Neural crest cell (in vitro differentiated cells): ENCODE measurements at regions not wholly inside any gene's neighbourhood (a gene's known extent, or its start where the extent isn't known, plus 50 kb on each side); places are given as distances from the start of the nearest gene placed in this dataset.
A peak's percentile ranks its signal among the peaks of the same experiment; 100 is the strongest.

ENCODE experiments used
- DNase-seq: peaks from one replicate; pipeline ENCODE4 v3.0.0; 2021; ENCODE audit warnings: low read depth, mixed read lengths, low spot score
- H3K27ac Mint-ChIP-seq: one replicate; pipeline ENCODE4 v1.8.0; 2021; ENCODE audit warnings: mild to moderate bottlenecking, mixed read lengths; ENCODE audit not compliant: unreplicated experiment
- H3K27me3 Mint-ChIP-seq: 2 replicates; pipeline ENCODE4 v1.8.0; 2021; ENCODE audit warnings: low read depth, mild to moderate bottlenecking, mixed read lengths
- H3K36me3 Mint-ChIP-seq: 2 replicates; pipeline ENCODE4 v1.8.0; 2021; ENCODE audit warnings: low read depth, mild to moderate bottlenecking, mixed read lengths
- H3K4me1 Mint-ChIP-seq: 2 replicates; pipeline ENCODE4 v1.8.0; 2021; ENCODE audit warnings: mixed read lengths
- H3K4me3 Mint-ChIP-seq: one replicate; pipeline ENCODE4 v1.8.0; 2021; ENCODE audit warnings: mild to moderate bottlenecking, mixed read lengths
- H3K9me3 Mint-ChIP-seq: 2 replicates; pipeline ENCODE4 v1.8.0; 2021; ENCODE audit warnings: mixed read lengths
- CTCF ChIP-seq: fragments of 200-600 bp; sonication (generic); conservative IDR thresholded peaks from 2 replicates; pipeline ENCODE4 v1.5.0; 2021; ENCODE audit warnings: antibody characterized with exemption, mild to moderate bottlenecking

DNA sequence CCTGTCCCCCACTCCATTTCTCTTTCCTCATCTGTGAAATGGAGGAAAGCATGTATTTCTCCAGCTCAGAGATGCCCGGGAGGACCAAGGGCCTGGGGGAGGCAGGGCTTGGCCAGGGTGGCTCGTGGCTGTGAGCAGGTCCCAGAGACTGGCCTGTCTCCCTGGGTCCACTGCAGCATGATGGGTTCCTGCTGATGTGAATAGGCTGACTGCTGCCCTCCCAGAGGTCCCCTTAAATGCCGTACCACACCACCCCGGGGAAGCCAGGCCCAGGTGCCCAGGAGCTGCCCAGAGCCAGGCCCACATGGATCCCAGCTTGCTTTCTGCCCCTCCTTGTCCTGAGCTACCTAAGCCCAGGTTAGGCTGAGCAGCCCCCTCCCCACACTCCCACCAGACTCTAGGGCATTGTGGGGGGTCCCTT, 158.2 kb upstream of the C14orf180 start:
- Mint-ChIP-seq H3K4me1 (peaks cover 22% of the 10 kb centered on the region), H3K27me3 (no peaks in the 10 kb centered on the region), H3K4me3 (no peak overlapping the region), H3K36me3 (no peaks in the 10 kb centered on the region), H3K9me3 (no peaks in the 10 kb centered on the region), H3K27ac (no peak overlapping the region)
- TF ChIP-seq CTCF = no peak
- DNase-seq = no peak

- H3K4me3 Mint-ChIP-seq = no peak overlapping the region
- TF ChIP-seq CTCF = no peak
- H3K36me3 Mint-ChIP-seq = no peaks in the 10 kb centered on the region
- no peak for DNase-seq
- no peaks in the 10 kb centered on the region for H3K9me3 Mint-ChIP-seq
- peaks cover 22% of the 10 kb centered on the region for H3K4me1 Mint-ChIP-seq
- peak overlapping the region; percentile 92 for H3K27ac Mint-ChIP-seq
- no peaks in the 10 kb centered on the region for H3K27me3 Mint-ChIP-seq
Observed at GRCh38 chr14:104421892-104422828, 157.4 kb upstream of the C14orf180 start.

- Mint-ChIP-seq H3K4me1 (peaks cover 22% of the 10 kb centered on the region), H3K27me3 (no peaks in the 10 kb centered on the region), H3K9me3 (no peaks in the 10 kb centered on the region), H3K4me3 (no peak overlapping the region), H3K36me3 (no peaks in the 10 kb centered on the region), H3K27ac (no peak overlapping the region)
- no peak for TF ChIP-seq CTCF
- DNase-seq = no peak
Observed at GRCh38 chr14:104422837-104423681, 156.5 kb upstream of the C14orf180 start.

DNA sequence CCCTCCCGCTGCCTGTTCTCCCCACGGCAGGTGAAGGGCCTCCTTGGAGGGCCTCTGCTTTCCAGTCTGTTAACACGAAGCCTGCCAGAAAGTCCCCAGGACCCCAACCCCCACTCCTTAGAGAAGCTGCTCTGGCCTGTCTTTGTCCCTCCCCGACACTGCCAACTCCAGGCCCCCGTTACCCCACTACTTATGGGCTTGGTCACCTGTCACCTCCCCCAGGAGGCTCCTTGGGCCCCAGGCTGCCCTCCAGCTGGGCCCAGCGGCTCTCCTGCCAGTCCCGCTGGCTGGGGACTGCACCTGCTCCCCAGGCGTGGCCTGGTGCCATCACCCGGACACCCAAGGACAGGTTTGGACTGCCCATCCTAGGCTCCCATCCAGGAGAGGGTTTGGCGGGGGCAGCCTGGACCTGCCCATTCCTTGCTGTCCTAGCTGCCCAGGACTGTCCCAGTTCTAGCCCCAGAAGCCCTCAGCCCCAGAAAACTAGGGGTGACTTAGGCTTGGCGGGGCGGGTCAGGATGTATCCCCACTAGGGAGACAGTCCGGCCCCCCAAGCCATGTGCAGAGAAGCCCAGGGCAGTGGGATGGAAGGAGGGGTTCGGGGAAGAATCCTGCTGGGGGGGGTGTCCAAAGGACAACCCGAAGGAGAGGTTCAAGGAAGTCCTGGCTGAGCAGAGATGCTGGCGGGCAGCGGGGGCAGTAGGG, 155.7 kb upstream of the C14orf180 start:
- no peak overlapping the region for H3K4me3 Mint-ChIP-seq
- no peaks in the 10 kb centered on the region for H3K27me3 Mint-ChIP-seq
- no peaks in the 10 kb centered on the region for H3K9me3 Mint-ChIP-seq
- no peaks in the 10 kb centered on the region for H3K36me3 Mint-ChIP-seq
- no peak overlapping the region for H3K27ac Mint-ChIP-seq
- peaks cover 21% of the 10 kb centered on the region for H3K4me1 Mint-ChIP-seq
- no peak for TF ChIP-seq CTCF
- no peak for DNase-seq

- Mint-ChIP-seq H3K4me3 (no peak overlapping the region), H3K27ac (no peak overlapping the region), H3K4me1 (peaks cover 15% of the 10 kb centered on the region), H3K27me3 (no peaks in the 10 kb centered on the region), H3K36me3 (no peaks in the 10 kb centered on the region), H3K9me3 (no peaks in the 10 kb centered on the region)
- TF ChIP-seq CTCF = no peak
- no peak for DNase-seq
Observed at GRCh38 chr14:104424406-104425072, 155.0 kb upstream of the C14orf180 start.
